ENCODE measurements at regions not wholly inside any gene's neighbourhood (a gene's known extent, or its start where the extent isn't known, plus 50 kb on each side); places are given as distances from the start of the nearest gene placed in this dataset.

DNA sequence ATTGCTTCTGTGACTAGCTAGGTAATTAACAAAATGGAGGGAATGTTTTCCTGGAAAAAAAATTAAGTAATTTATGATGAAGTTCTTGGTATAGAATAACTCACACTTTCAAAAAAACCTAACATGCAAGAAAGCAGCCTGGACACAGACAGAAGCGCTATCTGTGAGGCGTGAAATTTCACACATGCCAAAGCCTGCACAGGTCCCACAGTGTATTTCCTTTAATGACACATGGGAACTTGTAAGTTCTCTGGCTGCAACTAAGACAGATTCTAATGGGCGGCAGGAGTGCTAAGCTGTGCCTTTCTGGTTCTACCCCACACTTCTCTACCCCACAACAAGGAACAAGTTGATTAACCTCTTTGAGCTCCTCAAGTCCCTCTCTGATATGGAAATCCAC, 84.9 kb upstream of the NEO1 start:
- intact Hi-C loops (cut with micrococcal nuclease): no loop called here
- BruUV-seq (replicated peaks): no TSS peak
- Mint-ChIP-seq H3K4me1 (ENCODE audit: insufficient read depth, unreplicated experiment) (no peaks in the 10 kb centered on the region), H3K27me3 (ENCODE audit: insufficient read depth, unreplicated experiment) (peaks cover 11% of the 10 kb centered on the region), H3K36me3 (ENCODE audit: insufficient read depth, unreplicated experiment) (no peaks in the 10 kb centered on the region), H3K9me3 (ENCODE audit: unreplicated experiment) (peaks cover 8% of the 10 kb centered on the region), H3K27ac (ENCODE audit: low read depth, unreplicated experiment) (no peak overlapping the region), H3K4me3 (ENCODE audit: unreplicated experiment) (no peak overlapping the region)
- ChIA-PET CTCF (interaction anchor here (0.7 kb wide), 2 partner anchors 14 to 35 kb away, joined by 3 read pairs; no protein-coding TSS in a partner anchor), POLR2A (no interaction called here)
- TF ChIP-seq CTCF (IDR thresholded peaks at IDR 0.05; ENCODE audit: unreplicated experiment): no peak
- DNase-seq (ENCODE audit: unreplicated experiment): no peak

DNA sequence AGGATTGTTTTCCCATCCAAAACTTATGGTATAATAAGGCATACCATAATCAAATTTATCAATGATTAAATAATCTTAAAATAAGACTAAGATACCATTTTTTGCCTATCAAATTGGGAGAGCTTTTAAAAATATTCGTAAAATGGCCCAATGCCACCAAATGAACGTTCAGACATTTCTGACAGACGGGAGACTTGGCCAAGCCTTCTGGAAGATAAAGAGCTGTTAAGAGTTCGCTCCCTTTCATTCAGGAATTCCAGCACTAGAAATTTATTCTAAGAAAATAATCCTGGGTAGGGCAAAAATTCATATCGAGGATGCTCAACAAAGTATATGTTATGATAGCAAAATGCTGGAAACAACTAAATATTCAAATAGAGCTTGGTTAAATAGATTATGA, 85.6 kb upstream of the NEO1 start:
- DNase-seq (ENCODE audit: unreplicated experiment): no peak
- intact Hi-C loops (cut with micrococcal nuclease): no loop called here
- H3K27ac Mint-ChIP-seq (ENCODE audit: low read depth, unreplicated experiment): no peak overlapping the region
- H3K9me3 Mint-ChIP-seq (ENCODE audit: unreplicated experiment): peaks cover 12% of the 10 kb centered on the region
- CTCF ChIA-PET: interaction anchor here (0.7 kb wide), 1 partner anchor 35 kb away, joined by 3 read pairs; no protein-coding TSS in a partner anchor
- TF ChIP-seq CTCF (IDR thresholded peaks at IDR 0.05; ENCODE audit: unreplicated experiment): no peak
- POLR2A ChIA-PET: no interaction called here
- no peaks in the 10 kb centered on the region for H3K4me1 Mint-ChIP-seq (ENCODE audit: insufficient read depth, unreplicated experiment)
- BruUV-seq (replicated peaks): no TSS peak
- no peaks in the 10 kb centered on the region for H3K36me3 Mint-ChIP-seq (ENCODE audit: insufficient read depth, unreplicated experiment)
- no peak overlapping the region for H3K4me3 Mint-ChIP-seq (ENCODE audit: unreplicated experiment)
- peaks cover 9% of the 10 kb centered on the region for H3K27me3 Mint-ChIP-seq (ENCODE audit: insufficient read depth, unreplicated experiment)

DNA sequence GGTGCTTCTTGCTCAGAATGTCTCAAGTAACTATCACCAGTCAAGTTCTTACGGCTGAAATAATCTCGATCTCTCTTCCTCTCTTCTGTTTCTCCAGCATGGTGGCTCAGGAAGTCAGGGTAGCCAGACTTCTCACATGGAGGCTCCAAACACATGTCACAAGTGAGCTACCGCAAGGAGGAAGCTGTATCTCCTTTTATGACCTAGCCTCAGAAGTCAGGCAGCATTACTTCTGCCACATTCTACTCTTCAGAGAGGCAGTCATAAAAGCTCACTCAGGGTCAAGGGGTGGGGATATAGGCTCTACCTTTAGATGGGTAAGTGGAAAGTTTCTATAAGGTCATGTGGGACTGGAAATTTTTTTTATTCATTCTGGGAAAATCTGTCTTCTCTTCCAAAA, 86.6 kb upstream of the NEO1 start:
- ChIA-PET CTCF (interaction anchor here (0.5 kb wide), 1 partner anchor 243 kb away, joined by 3 read pairs; no protein-coding TSS in a partner anchor), POLR2A (interaction anchor here (0.5 to 0.6 kb wide), 2 partner anchors 159 to 203 kb away, joined by 3 read pairs; no protein-coding TSS in a partner anchor)
- no peak for TF ChIP-seq CTCF (IDR thresholded peaks at IDR 0.05; ENCODE audit: unreplicated experiment)
- Mint-ChIP-seq H3K27me3 (ENCODE audit: insufficient read depth, unreplicated experiment) (no peaks in the 10 kb centered on the region), H3K27ac (ENCODE audit: low read depth, unreplicated experiment) (no peak overlapping the region), H3K4me3 (ENCODE audit: unreplicated experiment) (no peak overlapping the region), H3K36me3 (ENCODE audit: insufficient read depth, unreplicated experiment) (no peaks in the 10 kb centered on the region), H3K9me3 (ENCODE audit: unreplicated experiment) (peaks cover 12% of the 10 kb centered on the region), H3K4me1 (ENCODE audit: insufficient read depth, unreplicated experiment) (no peaks in the 10 kb centered on the region)
- BruUV-seq (replicated peaks): no TSS peak
- intact Hi-C loops (cut with micrococcal nuclease): no loop called here
- no peak for DNase-seq (ENCODE audit: unreplicated experiment)

DNA sequence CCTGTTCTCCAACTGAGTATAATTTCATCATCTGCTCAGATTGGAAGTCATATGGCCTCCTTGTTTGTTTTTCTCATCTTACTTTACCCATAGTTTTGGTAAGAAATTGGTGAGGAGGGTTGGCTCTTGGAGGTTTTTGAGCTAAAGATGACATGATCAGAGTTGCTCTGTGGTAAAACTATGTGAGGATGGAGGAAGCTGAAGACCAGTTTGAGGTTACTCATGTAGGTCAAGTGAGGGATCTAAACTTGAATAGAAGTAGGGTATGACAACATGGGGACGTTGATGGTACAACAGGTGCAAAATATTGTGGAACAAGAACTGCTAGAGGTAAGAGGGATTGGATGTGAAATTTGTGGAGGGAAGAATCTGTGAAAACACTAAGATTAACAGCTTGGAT, 87.7 kb upstream of the NEO1 start:
- Mint-ChIP-seq H3K4me3 (ENCODE audit: unreplicated experiment) (no peak overlapping the region), H3K27me3 (ENCODE audit: insufficient read depth, unreplicated experiment) (no peaks in the 10 kb centered on the region), H3K4me1 (ENCODE audit: insufficient read depth, unreplicated experiment) (no peaks in the 10 kb centered on the region), H3K27ac (ENCODE audit: low read depth, unreplicated experiment) (no peak overlapping the region), H3K36me3 (ENCODE audit: insufficient read depth, unreplicated experiment) (no peaks in the 10 kb centered on the region), H3K9me3 (ENCODE audit: unreplicated experiment) (peaks cover 12% of the 10 kb centered on the region)
- intact Hi-C loops (cut with micrococcal nuclease): no loop called here
- no TSS peak for BruUV-seq (replicated peaks)
- TF ChIP-seq CTCF (IDR thresholded peaks at IDR 0.05; ENCODE audit: unreplicated experiment): no peak
- ChIA-PET POLR2A (interaction anchor here (1.1 kb wide), 1 partner anchor 11 kb away, joined by 3 read pairs; no protein-coding TSS in a partner anchor), CTCF (interaction anchor here (0.6 to 0.9 kb wide), 2 partner anchors 9 to 155 kb away, joined by 3 read pairs; no protein-coding TSS in a partner anchor)
- no peak for DNase-seq (ENCODE audit: unreplicated experiment)

All from MCF 10A (cell line).